ENCODE measurements at regions not wholly inside any gene's neighbourhood (a gene's known extent, or its start where the extent isn't known, plus 50 kb on each side); places are given as distances from the start of the nearest gene placed in this dataset.

- no peak for TF ChIP-seq CTCF (conservative IDR thresholded peaks at IDR 0.05; ENCODE audit: low read depth, low read length)
- no peak for TF ChIP-seq POLR2A (IDR thresholded peaks at IDR 0.05; ENCODE audit: low read depth, low read length)
Observed at GRCh38 chr1:116835161-116835560, 74.6 kb upstream of the PTGFRN start.

All from IMR-90 (cell line).